OCI-LY3 (cell line): ENCODE measurements at regions not wholly inside any gene's neighbourhood (a gene's known extent, or its start where the extent isn't known, plus 50 kb on each side); places are given as distances from the start of the nearest gene placed in this dataset.

Experiments used
- CTCF ChIP-seq: fragments of 200-600, 300-600 bp; sonication (generic); IDR thresholded peaks from 2 replicates; pipeline ENCODE4 v1.5.1; 2014; ENCODE audit warnings: antibody characterized with exemption, low read length, low read depth
- EZH2phosphoT487 ChIP-seq: fragments of 200-600 bp; shearing (Covaris generic); IDR thresholded peaks from 2 replicates; pipeline ENCODE4 v1.6.1; 2018; ENCODE audit warnings: antibody characterized with exemption, mixed run types, low read depth

GRCh38 chr15:47414207-47414606 is 303.1 kb upstream of the SEMA6D start:
- TF ChIP-seq CTCF: no peak
- no peak for TF ChIP-seq EZH2phosphoT487
